COLO668 (cell line): ENCODE measurements at regions not wholly inside any gene's neighbourhood (a gene's known extent, or its start where the extent isn't known, plus 50 kb on each side); places are given as distances from the start of the nearest gene placed in this dataset.

Experiments
- DNase-seq: peaks from one replicate; lab custom pipeline; 2025; ENCODE audit not compliant: unreplicated experiment; lab: John Stamatoyannopoulos, UW

DNA sequence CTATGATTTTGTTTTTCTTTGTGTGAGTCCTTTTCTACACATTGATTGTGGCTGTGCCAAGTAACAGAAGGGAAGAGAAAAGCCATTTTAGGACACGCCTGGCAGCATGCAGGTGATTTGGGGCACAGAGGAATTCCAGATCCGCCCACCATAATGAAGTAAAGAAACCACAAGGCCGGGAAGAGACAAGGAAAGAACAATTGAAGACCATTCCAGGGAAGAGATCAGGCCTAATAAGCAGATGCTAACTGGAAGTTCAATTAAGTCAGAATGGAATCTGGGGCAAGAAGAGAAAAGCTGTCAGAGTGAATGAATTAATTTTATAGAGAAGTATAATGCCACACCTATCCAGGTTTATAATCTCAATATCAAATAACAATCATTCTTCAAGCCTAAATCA, 110.2 kb upstream of the ISL1 start:
- no peak for DNase-seq

DNA sequence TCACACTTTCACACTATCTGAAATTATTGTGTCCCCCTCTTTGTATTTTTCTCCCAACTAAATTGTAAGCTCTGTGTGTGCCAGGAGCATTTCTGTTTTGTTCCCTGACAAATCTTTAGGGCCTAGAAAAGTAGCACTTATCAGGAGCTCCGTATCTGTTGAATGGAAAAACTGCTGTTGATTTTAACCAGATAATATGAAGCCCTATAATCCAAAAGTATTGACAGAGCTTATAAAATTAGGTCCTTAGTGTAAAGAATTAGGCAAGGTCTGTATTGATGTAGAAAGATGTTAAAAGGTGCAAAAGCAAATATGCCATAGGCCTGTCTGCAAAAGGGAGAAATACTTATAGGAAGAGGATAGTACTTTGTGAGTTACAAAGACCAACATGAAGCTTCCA, 109.4 kb upstream of the ISL1 start:
- DNase-seq, result no peak

DNA sequence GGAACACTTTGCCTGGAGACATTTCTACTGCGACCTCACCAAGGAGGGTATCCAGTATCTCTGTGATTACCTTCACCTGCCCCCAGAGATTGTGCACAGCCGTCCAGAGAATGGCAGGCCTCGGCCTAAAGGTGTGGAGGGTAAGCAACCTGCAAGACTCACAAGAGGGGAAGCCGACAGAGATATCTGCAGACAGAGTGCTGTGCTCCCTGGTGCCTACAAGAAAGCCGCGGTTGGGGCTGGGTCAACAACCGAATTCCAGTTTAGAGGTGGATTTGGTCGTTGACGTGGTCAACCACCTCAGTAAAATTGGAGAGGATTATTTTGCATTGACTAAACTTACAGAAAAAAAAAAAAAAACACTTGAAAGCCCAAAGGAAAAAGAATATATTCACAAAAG, 107.8 kb upstream of the ISL1 start:
- no peak for DNase-seq

DNA sequence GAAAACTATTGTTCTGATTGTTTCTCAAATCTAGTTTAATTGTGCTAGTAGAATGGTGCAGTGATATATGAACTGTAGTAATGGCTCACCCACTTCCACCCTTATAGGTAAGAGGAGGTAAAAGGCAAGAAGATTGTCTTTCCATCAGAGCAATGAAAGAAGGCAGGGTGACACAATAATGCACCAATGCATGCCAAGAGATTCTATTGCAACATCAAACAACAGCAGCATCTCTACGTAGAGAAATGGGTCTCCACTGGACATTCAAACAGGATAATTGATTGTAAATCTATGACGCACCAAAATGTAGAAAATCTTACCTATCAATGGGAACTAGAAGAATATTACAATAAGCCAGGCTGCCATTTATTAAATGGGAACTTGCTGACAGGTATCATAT, 107.0 kb upstream of the ISL1 start:
- DNase-seq, result no peak

DNA sequence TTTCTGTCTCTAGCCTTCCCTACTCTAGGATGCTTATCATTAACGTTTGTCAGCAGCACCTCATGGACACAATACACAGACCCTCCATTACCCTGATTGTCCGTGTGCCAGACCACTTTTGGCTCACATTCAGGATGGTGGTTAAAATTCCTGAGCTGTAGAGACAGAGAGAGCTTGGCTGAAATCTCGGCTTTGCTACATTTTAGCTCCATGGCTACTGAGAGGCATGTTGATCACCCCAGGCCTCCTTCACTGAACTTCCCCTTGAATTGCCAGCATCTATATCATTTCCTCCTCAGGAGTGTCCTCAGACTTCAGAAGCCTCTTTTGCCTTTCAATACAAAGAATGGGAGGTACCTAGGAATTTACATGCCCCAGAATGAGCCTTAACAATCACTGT, 104.7 kb upstream of the ISL1 start:
- DNase-seq, result no peak

DNA sequence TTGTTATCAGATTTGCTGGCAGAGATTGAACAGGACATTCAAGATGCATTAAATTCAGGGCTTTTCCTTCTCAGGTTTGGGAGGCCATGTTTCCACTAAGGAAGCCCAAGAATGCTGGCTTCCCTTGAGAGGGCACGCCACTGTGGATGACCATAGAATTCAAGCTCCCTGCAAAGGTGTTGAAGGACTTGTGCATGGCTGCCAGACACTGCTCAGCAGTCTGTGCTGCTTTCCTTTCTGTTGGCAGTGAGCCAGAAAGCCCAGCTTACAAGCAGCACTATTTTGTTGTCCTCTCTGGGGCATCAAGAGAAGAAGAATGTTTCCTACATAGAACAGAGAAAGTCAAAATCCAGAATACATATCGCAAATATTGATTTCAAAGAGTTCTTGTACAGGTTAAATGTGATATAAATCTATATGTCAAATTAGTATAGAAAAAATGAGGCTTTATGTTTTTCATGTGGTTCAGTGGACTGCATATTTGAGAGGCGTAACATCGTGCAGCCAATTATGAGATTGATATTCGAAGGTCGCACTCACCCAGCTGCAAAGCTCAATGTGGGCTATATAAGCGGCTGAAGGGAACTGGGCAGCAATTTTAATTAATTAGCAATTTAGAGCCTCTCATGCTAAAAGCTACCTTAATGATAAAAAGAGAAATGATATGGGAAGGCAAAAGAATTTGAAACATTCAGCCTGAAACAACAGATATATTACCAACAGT, 103.1 kb upstream of the ISL1 start:
- DNase-seq, result peak; percentile 20

DNA sequence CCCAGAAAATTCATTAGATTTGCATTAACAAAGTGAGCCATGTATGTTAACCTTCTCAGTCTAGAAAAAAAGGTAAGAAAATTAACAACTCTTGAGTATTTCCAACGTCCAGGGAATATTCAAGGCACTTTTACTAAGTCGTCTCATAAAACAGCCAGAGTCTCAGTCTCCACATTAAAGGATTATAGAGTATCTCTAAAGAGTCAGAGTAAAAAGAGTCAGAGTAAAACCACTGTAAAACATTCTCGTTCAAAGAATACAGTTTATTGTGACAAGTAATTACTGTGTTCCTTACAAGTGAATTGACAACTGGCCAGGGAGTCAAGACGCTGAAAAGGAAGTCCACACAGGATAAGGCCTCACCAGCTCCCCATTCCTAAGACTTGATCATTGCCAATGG, 97.2 kb upstream of the ISL1 start:
- DNase-seq, result no peak

DNA sequence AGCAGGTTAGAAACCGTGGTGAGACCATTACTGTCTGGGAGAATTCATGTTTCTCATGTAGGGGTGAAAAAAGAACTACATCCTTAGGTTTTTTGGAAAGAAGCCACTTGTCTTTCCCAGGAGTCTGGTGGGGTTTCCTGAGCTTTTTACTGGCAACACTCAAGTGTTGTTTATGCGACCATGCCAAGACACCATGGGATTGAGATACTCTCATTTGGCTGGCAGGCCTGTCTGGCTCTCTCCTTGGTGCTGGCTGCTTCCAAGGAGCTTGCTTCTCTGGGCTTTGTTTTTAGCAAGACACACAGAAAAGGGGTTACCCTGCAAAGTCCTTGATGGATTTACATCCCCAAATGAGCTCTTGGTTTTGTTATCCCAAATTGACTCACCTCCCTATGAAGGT, 80.9 kb upstream of the ISL1 start:
- DNase-seq, result no peak

DNA sequence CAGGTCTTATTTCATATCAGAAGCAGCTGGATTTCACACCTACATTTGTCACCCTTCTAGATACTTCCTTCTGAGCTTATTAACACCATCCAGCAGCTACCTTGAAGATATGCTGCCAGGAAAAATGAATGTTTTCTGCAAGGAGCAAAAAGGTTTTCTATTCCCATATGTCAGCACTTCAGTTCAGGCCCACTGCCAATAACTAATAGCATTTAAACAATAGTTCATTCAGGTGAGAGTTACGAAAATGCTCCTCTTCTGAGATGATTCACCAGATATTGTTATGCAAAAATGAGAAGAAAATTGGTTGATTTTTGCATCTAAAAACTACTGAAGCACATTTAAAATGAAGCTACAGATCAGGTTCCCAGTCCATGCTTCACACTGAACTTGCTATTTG, 56.4 kb upstream of the ISL1 start:
- DNase-seq, result no peak
